Upper lobe of left lung (tissue), 4 donors: ENCODE measurements at regions not wholly inside any gene's neighbourhood (a gene's known extent, or its start where the extent isn't known, plus 50 kb on each side); places are given as distances from the start of the nearest gene placed in this dataset.

Experiments used
- CTCF ChIP-seq, 6 experiments: fragments of 450-650 bp in 4 of 6; fragments of 200-600 bp in 2 of 6; sonication (generic) in 2 of 6; IDR thresholded peaks; one replicate each; pipeline ENCODE4 v1.5.1; 2016 to 2019; ENCODE audit warnings: antibody characterized with exemption in 6 of 6
- POLR2AphosphoS5 ChIP-seq, 2 donors: sonication (generic); formaldehyde crosslinking; IDR thresholded peaks; one replicate each; pipeline ENCODE4 v1.5.1; 2017; ENCODE audit warnings: antibody characterized with exemption in 2 of 2

- TF ChIP-seq CTCF (IDR thresholded peaks at IDR 0.05) (no peak), POLR2AphosphoS5 (IDR thresholded peaks at IDR 0.05) (no peak)
These were observed 108.1 kb upstream of the IVNS1ABP start for GRCh38 chr1:185425163-185425562.
